Testis (tissue), 2 donors: ENCODE measurements at regions not wholly inside any gene's neighbourhood (a gene's known extent, or its start where the extent isn't known, plus 50 kb on each side); places are given as distances from the start of the nearest gene placed in this dataset.

Experiments used
- DNase-seq: peaks from one replicate; pipeline ENCODE4 v3.0.0-alpha.2; 2019
- H3K27ac ChIP-seq, 2 donors: fragments of 200-600 bp; sonication (generic); one replicate each; pipeline ENCODE4 v1.5.1; 2019
- H3K27me3 ChIP-seq: fragments of 200-600 bp; sonication (generic); one replicate; pipeline ENCODE4 v1.5.1; 2019
- H3K36me3 ChIP-seq: fragments of 200-600 bp; sonication (generic); one replicate; pipeline ENCODE4 v1.5.1; 2017; ENCODE audit warnings: low read depth; ENCODE audit errors: missing control alignments
- H3K4me1 ChIP-seq: fragments of 200-600 bp; sonication (generic); one replicate; pipeline ENCODE4 v1.5.1; 2019
- H3K4me3 ChIP-seq, 2 donors: fragments of 200-600 bp; sonication (generic); one replicate each; pipeline ENCODE4 v1.5.1; 2017 to 2019
- H3K9me3 ChIP-seq: fragments of 200-600 bp; sonication (generic); one replicate; pipeline ENCODE4 v1.5.1; 2017
- CTCF ChIP-seq, 3 experiments: fragments of 450-650 bp in 2 of 3; fragments of 200-600 bp in 1 of 3; sonication (generic) in 1 of 3; IDR thresholded peaks; one replicate each; pipeline ENCODE4 v1.5.1; 2016 to 2019; ENCODE audit warnings: antibody characterized with exemption in 3 of 3, mild to moderate bottlenecking in 2 of 3, moderate library complexity in 1 of 3
- POLR2A ChIP-seq: fragments of 450-650 bp; IDR thresholded peaks from one replicate; pipeline ENCODE4 v1.6.1; 2017; ENCODE audit warnings: antibody characterized with exemption, mild to moderate bottlenecking, moderate library complexity
- WGBS, 2 donors: methylation state at CpG; one replicate each; pipeline ENCODE4 v1.1.5; 2018; 5-methylcytosine and 5-hydroxymethylcytosine counted together
- intact Hi-C: fragments of 100-400 bp; cut with DNase I; formaldehyde crosslinking; loops from one replicate; pipeline ENCODE4 v1.15.1; 2023; ENCODE audit warnings: low total_unique reads

- H3K4me1 ChIP-seq, result no peaks in the 10 kb centered on the region
- no peak overlapping the region for H3K4me3 ChIP-seq
- H3K9me3 ChIP-seq, result no peaks in the 10 kb centered on the region
- WGBS, 2 donors, result 85 to 90% methylated on average over 3 of the region's 3 CpGs
- DNase-seq, result no peak
- no peaks in the 10 kb centered on the region for H3K27me3 ChIP-seq
- no peaks in the 10 kb centered on the region for H3K36me3 ChIP-seq
- TF ChIP-seq CTCF (IDR thresholded peaks at IDR 0.05), result no peak
- intact Hi-C loops, result no loop called here
- H3K27ac ChIP-seq, result no peak overlapping the region
These were observed 1021.9 kb upstream of the CDH2 start for GRCh38 chr18:29198834-29199233.

- intact Hi-C loops, result no loop called here
These were observed 1019.4 kb upstream of the CDH2 start for GRCh38 chr18:29196307-29196706.

GRCh38 chr18:29191263-29191662 lies 1014.3 kb upstream of the CDH2 start:
- no peaks in the 10 kb centered on the region for H3K9me3 ChIP-seq
- no peaks in the 10 kb centered on the region for H3K27me3 ChIP-seq
- H3K27ac ChIP-seq, result no peak overlapping the region
- H3K4me1 ChIP-seq, result no peaks in the 10 kb centered on the region
- intact Hi-C loops, result no loop called here
- no peak for DNase-seq
- H3K4me3 ChIP-seq, result no peak overlapping the region
- WGBS, 2 donors, result 68 to 73% methylated on average over 3 of the region's 3 CpGs
- no peaks in the 10 kb centered on the region for H3K36me3 ChIP-seq
- TF ChIP-seq POLR2A (no peak), CTCF (IDR thresholded peaks at IDR 0.05) (no peak)

More at GRCh38 chr18:29196307-29196706, 1019.4 kb upstream of the CDH2 start:
- H3K27me3 ChIP-seq, result no peaks in the 10 kb centered on the region
- TF ChIP-seq POLR2A (no peak), CTCF (IDR thresholded peaks at IDR 0.05) (no peak)
- H3K9me3 ChIP-seq, result no peaks in the 10 kb centered on the region
- H3K4me1 ChIP-seq, result no peaks in the 10 kb centered on the region
- no peak overlapping the region for H3K27ac ChIP-seq
- no peak for DNase-seq
- 87 to 88% methylated on average over 3 of the region's 3 CpGs for WGBS, 2 donors
- no peak overlapping the region for H3K4me3 ChIP-seq
- no peaks in the 10 kb centered on the region for H3K36me3 ChIP-seq

- no peak for TF ChIP-seq POLR2A
- no peak for TF ChIP-seq CTCF (IDR thresholded peaks at IDR 0.05)
- intact Hi-C loops, result no loop called here
- DNase-seq, result no peak
- Histone ChIP-seq H3K36me3 (no peaks in the 10 kb centered on the region), H3K27ac (no peak overlapping the region), H3K27me3 (no peaks in the 10 kb centered on the region), H3K4me1 (no peaks in the 10 kb centered on the region), H3K9me3 (no peaks in the 10 kb centered on the region), H3K4me3 (no peak overlapping the region)
These were observed 1011.8 kb upstream of the CDH2 start for GRCh38 chr18:29188760-29189159.

- intact Hi-C loops, result no loop called here
- no peak overlapping the region for H3K27ac ChIP-seq
- H3K27me3 ChIP-seq, result no peaks in the 10 kb centered on the region
- H3K4me1 ChIP-seq, result no peaks in the 10 kb centered on the region
- no peaks in the 10 kb centered on the region for H3K9me3 ChIP-seq
- no peak for DNase-seq
- 77 to 89% methylated on average over 1 of the region's 1 CpG for WGBS, 2 donors
- no peak overlapping the region for H3K4me3 ChIP-seq
- no peaks in the 10 kb centered on the region for H3K36me3 ChIP-seq
- TF ChIP-seq POLR2A (no peak), CTCF (IDR thresholded peaks at IDR 0.05) (no peak)
These were observed 1008.9 kb upstream of the CDH2 start for GRCh38 chr18:29185801-29186200.
